Lower leg skin (tissue), 3 donors: ENCODE measurements at regions not wholly inside any gene's neighbourhood (a gene's known extent, or its start where the extent isn't known, plus 50 kb on each side); places are given as distances from the start of the nearest gene placed in this dataset.

Source experiments
- POLR2A ChIP-seq, 2 donors: fragments of 450-650 bp; IDR thresholded peaks; one replicate each; pipeline ENCODE4 v1.6.1; 2016 to 2017; ENCODE audit warnings: antibody characterized with exemption in 2 of 2, mild to moderate bottlenecking in 1 of 2, moderate library complexity in 1 of 2
- TF ChIP-seq, protein P1 (sequence below), 3 donors: fragments of 450-650 bp; IDR thresholded peaks; one replicate each; pipeline ENCODE4 v1.5.1; 2016; ENCODE audit warnings: antibody characterized with exemption in 3 of 3, mild to moderate bottlenecking in 3 of 3, moderate library complexity in 2 of 3

GRCh38 chr2:226553333-226553732 is 246.3 kb downstream of the IRS1 start:
- TF ChIP-seq, protein P1, sequence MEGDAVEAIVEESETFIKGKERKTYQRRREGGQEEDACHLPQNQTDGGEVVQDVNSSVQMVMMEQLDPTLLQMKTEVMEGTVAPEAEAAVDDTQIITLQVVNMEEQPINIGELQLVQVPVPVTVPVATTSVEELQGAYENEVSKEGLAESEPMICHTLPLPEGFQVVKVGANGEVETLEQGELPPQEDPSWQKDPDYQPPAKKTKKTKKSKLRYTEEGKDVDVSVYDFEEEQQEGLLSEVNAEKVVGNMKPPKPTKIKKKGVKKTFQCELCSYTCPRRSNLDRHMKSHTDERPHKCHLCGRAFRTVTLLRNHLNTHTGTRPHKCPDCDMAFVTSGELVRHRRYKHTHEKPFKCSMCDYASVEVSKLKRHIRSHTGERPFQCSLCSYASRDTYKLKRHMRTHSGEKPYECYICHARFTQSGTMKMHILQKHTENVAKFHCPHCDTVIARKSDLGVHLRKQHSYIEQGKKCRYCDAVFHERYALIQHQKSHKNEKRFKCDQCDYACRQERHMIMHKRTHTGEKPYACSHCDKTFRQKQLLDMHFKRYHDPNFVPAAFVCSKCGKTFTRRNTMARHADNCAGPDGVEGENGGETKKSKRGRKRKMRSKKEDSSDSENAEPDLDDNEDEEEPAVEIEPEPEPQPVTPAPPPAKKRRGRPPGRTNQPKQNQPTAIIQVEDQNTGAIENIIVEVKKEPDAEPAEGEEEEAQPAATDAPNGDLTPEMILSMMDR (IDR thresholded peaks at IDR 0.05): no peak
- no peak for TF ChIP-seq POLR2A (IDR thresholded peaks at IDR 0.05)
